IPS-20b (cell line): ENCODE measurements at regions not wholly inside any gene's neighbourhood (a gene's known extent, or its start where the extent isn't known, plus 50 kb on each side); places are given as distances from the start of the nearest gene placed in this dataset.

Experiments
- H3K27ac ChIP-seq: one replicate; pipeline ENCODE4 v1.5.1; 2013; ENCODE audit warnings: low read length
- H3K27me3 ChIP-seq: 2 replicates; pipeline ENCODE4 v1.6.1; 2013; ENCODE audit warnings: mild to moderate bottlenecking, low read length, inconsistent platforms; ENCODE audit not compliant: insufficient read depth
- H3K36me3 ChIP-seq: 2 replicates; pipeline ENCODE4 v1.6.1; 2013; ENCODE audit warnings: low read depth, mild to moderate bottlenecking, inconsistent platforms, low read length, moderate library complexity; ENCODE audit not compliant: insufficient read depth
- H3K4me1 ChIP-seq: 2 replicates; pipeline ENCODE4 v1.6.1; 2013; ENCODE audit warnings: mild to moderate bottlenecking, control low read depth, inconsistent platforms, low read length, moderate library complexity; ENCODE audit not compliant: insufficient read depth
- H3K4me3 ChIP-seq: 2 replicates; pipeline ENCODE4 v1.5.1; 2013; ENCODE audit warnings: mild to moderate bottlenecking, low read length, inconsistent platforms
- H3K9ac ChIP-seq: 2 replicates; pipeline ENCODE4 v1.6.1; 2013; ENCODE audit warnings: low read depth, mild to moderate bottlenecking, inconsistent platforms, low read length, moderate library complexity
- H3K9me3 ChIP-seq: 2 replicates; pipeline ENCODE4 v1.6.1; 2013; ENCODE audit warnings: mild to moderate bottlenecking, low read depth, low read length, inconsistent platforms; ENCODE audit not compliant: insufficient read depth

DNA sequence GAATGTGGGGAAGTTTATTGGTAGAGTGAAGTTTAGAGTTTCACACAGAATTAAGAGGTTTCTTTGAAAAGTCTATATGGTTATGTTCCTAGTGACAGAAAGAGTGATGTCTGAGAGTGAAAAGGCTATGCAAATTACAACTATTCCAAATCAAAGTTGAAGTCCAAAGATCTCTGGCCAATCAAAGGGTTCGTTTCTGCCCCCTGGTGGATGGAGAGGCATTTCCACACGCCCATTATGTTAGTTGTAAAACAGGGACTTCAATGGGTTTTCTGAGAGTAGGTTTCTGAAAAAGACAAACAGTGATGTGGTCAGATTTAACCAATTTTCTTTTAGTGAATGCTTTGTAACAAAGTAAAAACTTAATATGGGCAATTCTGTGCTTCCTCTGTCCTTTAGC lies 441.5 kb upstream of the POU3F3 start:
- Histone ChIP-seq H3K4me1 (peaks cover 25% of the 10 kb centered on the region), H3K36me3 (no peaks in the 10 kb centered on the region), H3K4me3 (no peak overlapping the region)

GRCh38 chr2:104413890-104414289 lies 440.0 kb upstream of the POU3F3 start:
- Histone ChIP-seq H3K27ac (no peak overlapping the region), H3K36me3 (no peaks in the 10 kb centered on the region), H3K4me1 (peaks cover 14% of the 10 kb centered on the region), H3K4me3 (no peak overlapping the region), H3K9me3 (no peaks in the 10 kb centered on the region), H3K9ac (no peak overlapping the region), H3K27me3 (no peaks in the 10 kb centered on the region)

More for the DNA sequence above, 441.5 kb upstream of the POU3F3 start:
- Histone ChIP-seq H3K9ac (no peak overlapping the region), H3K9me3 (no peaks in the 10 kb centered on the region), H3K27ac (no peak overlapping the region), H3K27me3 (no peaks in the 10 kb centered on the region)

DNA sequence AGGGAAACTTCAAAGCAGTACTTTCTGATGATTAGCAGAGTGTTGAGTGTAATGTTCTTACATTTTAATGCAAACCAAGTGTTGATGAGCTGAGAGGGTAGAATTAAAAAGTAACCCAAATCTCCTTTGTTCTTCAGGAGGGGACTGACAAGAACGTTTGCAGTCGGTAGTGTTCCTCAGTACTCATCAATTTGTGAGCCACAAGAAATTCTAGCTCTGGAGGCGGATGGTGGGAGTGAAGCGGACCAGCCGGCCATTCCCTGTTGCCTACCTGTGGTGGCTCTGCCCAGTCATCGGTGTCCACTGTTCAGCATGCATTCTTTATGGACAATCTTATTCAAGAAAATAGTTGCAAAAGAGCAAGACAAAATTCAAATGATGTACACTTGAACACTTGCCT lies 438.6 kb upstream of the POU3F3 start:
- H3K27ac ChIP-seq: no peak overlapping the region
- no peak overlapping the region for H3K9ac ChIP-seq
- no peaks in the 10 kb centered on the region for H3K36me3 ChIP-seq
- H3K27me3 ChIP-seq: no peaks in the 10 kb centered on the region
- H3K4me3 ChIP-seq: no peak overlapping the region
- peaks cover 14% of the 10 kb centered on the region for H3K4me1 ChIP-seq
- H3K9me3 ChIP-seq: no peaks in the 10 kb centered on the region

DNA sequence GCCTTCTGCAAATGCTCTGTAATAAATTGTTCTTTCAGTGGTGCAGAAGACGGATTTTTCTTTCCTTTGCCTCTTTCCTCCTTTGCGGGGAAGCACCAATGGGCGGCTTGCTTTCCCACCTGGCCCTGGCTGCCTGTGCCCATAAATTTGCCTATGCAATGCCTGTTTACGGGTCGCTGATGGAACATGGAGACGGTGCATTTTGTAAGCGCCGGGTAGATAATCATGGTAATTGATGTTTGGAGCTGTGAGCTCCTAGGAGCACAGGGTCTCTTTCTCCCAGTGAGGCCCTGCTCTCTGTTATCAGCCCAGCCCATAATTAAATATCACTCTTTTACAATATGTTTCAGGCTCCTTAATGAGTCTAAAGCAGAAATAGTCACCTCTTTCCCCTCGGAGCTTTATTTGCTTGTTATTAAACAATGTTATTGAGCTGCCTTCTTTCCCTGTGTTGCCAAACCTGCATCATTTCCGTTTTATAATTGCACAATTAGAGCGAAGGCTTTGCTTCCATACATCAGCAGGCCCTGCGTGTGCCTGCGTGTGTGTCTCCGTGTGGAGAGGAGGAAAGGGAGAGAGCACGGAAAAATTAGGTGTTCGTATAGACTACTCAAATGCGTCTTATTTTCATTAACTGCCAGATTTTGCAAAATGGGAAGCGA lies 437.4 kb upstream of the POU3F3 start:
- no peak overlapping the region for H3K9ac ChIP-seq
- no peaks in the 10 kb centered on the region for H3K36me3 ChIP-seq
- H3K27me3 ChIP-seq: no peaks in the 10 kb centered on the region
- no peak overlapping the region for H3K27ac ChIP-seq
- H3K4me3 ChIP-seq: no peak overlapping the region
- H3K9me3 ChIP-seq: no peaks in the 10 kb centered on the region
- H3K4me1 ChIP-seq: peaks cover 14% of the 10 kb centered on the region

DNA sequence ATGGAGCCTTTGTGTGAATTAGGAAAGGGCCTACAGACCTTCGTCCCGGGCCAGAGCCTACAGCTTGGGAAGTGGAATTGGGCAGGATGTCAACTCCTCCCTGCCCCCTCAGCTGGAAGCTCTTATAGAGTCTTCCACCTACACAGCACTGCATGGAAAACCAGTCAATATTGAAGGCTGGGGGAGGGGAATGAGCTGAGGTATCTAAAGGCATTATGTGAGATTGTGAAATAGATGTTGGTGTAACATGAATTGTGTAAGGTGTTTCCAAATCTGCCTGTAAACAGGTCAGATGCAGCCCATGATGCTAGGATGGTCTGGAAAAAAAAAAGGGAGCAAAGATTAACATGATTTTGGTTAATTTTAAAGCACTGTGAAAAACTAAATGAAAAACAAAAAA lies 433.5 kb upstream of the POU3F3 start:
- H3K27ac ChIP-seq: no peak overlapping the region
- H3K4me3 ChIP-seq: no peak overlapping the region
- H3K27me3 ChIP-seq: no peaks in the 10 kb centered on the region
- H3K9me3 ChIP-seq: no peaks in the 10 kb centered on the region
- H3K36me3 ChIP-seq: no peaks in the 10 kb centered on the region
- peaks cover 8% of the 10 kb centered on the region for H3K4me1 ChIP-seq
- no peak overlapping the region for H3K9ac ChIP-seq

DNA sequence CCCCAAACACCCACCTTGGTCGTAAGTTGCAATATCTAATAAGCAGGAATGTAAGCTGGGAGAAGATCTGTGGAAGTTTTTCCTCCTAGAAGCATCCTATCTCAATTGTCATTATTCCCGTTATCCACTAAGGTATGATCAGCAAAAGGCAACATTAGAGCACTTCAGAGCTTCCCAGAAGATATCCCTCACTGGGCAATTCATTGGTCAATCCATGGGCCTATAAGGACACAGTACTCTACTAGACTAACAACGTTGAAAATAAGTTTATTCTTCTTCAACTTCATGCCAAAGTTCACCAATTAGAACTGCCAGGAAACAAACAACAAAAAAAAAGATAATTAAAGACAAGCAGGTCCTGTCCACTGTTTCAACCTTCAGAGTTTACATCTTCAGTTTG lies 433.0 kb upstream of the POU3F3 start:
- Histone ChIP-seq H3K27ac (no peak overlapping the region), H3K27me3 (no peaks in the 10 kb centered on the region), H3K9me3 (no peaks in the 10 kb centered on the region), H3K9ac (no peak overlapping the region), H3K4me3 (no peak overlapping the region), H3K4me1 (peaks cover 5% of the 10 kb centered on the region; the same call in 1 of the 2 replicates), H3K36me3 (no peaks in the 10 kb centered on the region)

- Histone ChIP-seq H3K4me1 (no peaks in the 10 kb centered on the region), H3K9ac (no peak overlapping the region), H3K4me3 (no peak overlapping the region), H3K27ac (no peak overlapping the region), H3K27me3 (no peaks in the 10 kb centered on the region), H3K9me3 (no peaks in the 10 kb centered on the region), H3K36me3 (no peaks in the 10 kb centered on the region)
Observed at GRCh38 chr2:104425850-104426595, 427.9 kb upstream of the POU3F3 start.

DNA sequence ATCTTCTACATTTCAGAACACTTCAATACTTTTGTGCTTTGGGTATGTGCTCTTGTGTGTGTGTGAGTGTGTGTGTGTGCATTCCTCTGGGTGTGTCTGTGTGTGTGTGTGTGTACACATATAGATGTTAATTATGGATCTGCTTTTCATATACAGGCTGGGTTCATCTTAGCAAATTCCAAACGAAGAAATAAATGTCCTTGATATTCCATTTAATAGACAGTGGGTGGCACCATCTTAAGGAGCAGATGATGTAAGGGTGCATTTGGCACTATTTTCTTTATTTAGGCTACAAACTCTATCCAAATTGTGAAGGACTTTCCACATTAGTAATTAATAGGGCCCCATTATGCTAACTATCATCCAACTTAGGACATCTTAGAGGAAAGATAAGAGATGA lies 425.8 kb upstream of the POU3F3 start:
- Histone ChIP-seq H3K4me3 (no peak overlapping the region), H3K36me3 (no peaks in the 10 kb centered on the region), H3K27me3 (no peaks in the 10 kb centered on the region), H3K27ac (no peak overlapping the region), H3K9ac (no peak overlapping the region), H3K4me1 (peaks cover 13% of the 10 kb centered on the region), H3K9me3 (no peaks in the 10 kb centered on the region)

DNA sequence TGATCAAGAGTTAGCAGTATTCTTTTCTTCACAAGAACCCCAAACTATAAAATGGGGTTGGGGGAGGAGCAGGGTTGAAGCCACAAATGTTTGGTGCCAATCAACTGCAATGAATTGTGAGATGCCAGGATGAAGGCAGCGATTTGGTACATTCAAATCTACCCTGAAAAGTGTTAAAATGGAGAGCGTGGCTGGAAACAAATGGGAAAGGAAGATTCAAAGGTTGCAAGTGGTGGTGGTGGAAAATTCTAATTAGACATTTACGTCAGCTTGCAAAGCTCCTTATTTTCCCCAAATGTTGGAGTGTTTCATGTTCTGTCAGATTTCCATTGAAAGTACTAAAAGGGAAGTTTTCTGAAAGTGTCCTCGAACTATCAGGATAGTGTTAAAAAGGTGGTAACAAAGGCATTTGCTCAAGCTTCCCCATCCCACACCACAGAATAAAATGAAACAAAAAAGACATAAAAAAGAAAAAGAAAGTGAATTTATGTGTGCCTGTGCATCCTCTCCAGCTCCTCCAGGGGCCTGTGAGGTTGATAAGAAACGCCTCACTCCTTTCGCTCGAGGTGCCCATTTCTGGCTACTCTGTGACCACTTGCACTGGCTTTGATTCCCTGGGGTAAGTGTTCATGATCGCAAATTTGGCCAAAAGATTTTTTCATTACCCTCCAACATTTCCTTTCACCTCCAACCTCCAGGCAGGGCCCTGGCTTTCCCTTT lies 424.1 kb upstream of the POU3F3 start:
- Histone ChIP-seq H3K9me3 (no peaks in the 10 kb centered on the region), H3K4me1 (peaks cover 21% of the 10 kb centered on the region), H3K9ac (no peak overlapping the region), H3K4me3 (no peak overlapping the region), H3K36me3 (no peaks in the 10 kb centered on the region), H3K27me3 (no peaks in the 10 kb centered on the region), H3K27ac (no peak overlapping the region)

- H3K9ac ChIP-seq: no peak overlapping the region
- peaks cover 26% of the 10 kb centered on the region for H3K4me1 ChIP-seq
- no peaks in the 10 kb centered on the region for H3K9me3 ChIP-seq
- H3K4me3 ChIP-seq: no peak overlapping the region
- no peaks in the 10 kb centered on the region for H3K36me3 ChIP-seq
- H3K27me3 ChIP-seq: no peaks in the 10 kb centered on the region
- no peak overlapping the region for H3K27ac ChIP-seq
Observed at GRCh38 chr2:104430359-104430740, 423.6 kb upstream of the POU3F3 start.

GRCh38 chr2:104430852-104431251 lies 423.1 kb upstream of the POU3F3 start:
- H3K4me1 ChIP-seq: peaks cover 26% of the 10 kb centered on the region
- no peak overlapping the region for H3K4me3 ChIP-seq
- H3K36me3 ChIP-seq: no peaks in the 10 kb centered on the region
- H3K27me3 ChIP-seq: no peaks in the 10 kb centered on the region
- H3K27ac ChIP-seq: no peak overlapping the region
- H3K9ac ChIP-seq: no peak overlapping the region
- H3K9me3 ChIP-seq: no peaks in the 10 kb centered on the region

DNA sequence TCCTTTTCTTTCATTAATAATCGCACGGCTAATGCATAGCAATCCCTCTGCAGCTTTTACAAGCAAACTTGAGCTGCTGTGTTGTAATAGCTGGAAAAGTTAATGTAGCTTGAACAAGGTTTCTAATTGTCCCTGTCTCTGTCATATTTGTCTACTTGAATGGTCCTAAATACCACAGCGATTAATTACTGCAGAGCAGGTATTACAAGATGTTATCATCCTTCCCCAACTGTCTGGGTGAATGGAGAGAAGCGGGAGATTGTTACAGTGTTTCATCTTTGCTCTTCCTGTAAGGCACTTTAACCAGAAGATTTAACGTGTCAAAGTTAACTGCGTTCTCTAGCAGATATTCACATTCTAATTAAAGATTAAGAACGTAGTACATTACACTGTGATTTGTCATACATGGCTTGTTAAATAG lies 422.2 kb upstream of the POU3F3 start:
- H3K36me3 ChIP-seq: no peaks in the 10 kb centered on the region
- H3K27ac ChIP-seq: no peak overlapping the region
- no peak overlapping the region for H3K4me3 ChIP-seq

More for the DNA sequence above, 422.2 kb upstream of the POU3F3 start:
- H3K27me3 ChIP-seq: no peaks in the 10 kb centered on the region
- H3K9ac ChIP-seq: no peak overlapping the region
- H3K4me1 ChIP-seq: peaks cover 26% of the 10 kb centered on the region
- no peaks in the 10 kb centered on the region for H3K9me3 ChIP-seq
